D721Med (cell line): ENCODE measurements at regions not wholly inside any gene's neighbourhood (a gene's known extent, or its start where the extent isn't known, plus 50 kb on each side); places are given as distances from the start of the nearest gene placed in this dataset.

Experiments
- DNase-seq: peaks from one replicate; pipeline ENCODE4 v3.0.0; 2011; ENCODE audit warnings: low spot score; ENCODE audit not compliant: insufficient read length
- FAIRE-seq: peaks from 2 replicates; lab custom pipeline; 2011; peaks lifted over from hg19 to GRCh38; lab: Jason Lieb, UNC
- CTCF ChIP-seq: IDR thresholded peaks from 2 replicates; pipeline ENCODE4 v1.5.1; 2012; ENCODE audit warnings: mild to moderate bottlenecking, control low read depth; ENCODE audit not compliant: insufficient read depth; ENCODE audit errors: missing control alignments

GRCh38 chr20:24045621-24046318 is 57.2 kb upstream of the GGTLC1 start:
- FAIRE-seq, result no peak
- no peak for DNase-seq
- no peak for TF ChIP-seq CTCF

GRCh38 chr20:24043294-24043693 is 54.7 kb upstream of the GGTLC1 start:
- DNase-seq (no peak), FAIRE-seq (no peak)
- no peak for TF ChIP-seq CTCF

DNA sequence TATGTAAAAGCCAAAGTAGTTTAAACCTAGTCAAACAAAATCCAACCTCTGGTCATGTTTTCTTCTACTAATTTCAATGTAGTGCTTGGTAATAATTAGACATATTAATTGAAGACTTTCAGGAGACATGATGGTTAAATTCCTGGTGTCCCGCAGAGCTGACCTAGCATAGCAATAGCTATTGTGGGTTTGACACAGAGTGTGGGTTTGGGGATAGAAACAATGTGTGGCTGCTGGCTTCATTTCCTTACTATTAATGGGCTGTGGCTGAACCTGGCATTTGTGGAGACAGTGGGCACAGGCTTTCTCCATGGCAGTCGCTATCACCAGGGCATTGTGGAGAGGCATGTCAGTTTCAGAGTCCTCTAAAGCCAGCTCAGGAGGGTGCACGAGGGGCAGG is 54.1 kb upstream of the GGTLC1 start:
- TF ChIP-seq CTCF, result no peak
- DNase-seq (no peak), FAIRE-seq (no peak)

- TF ChIP-seq CTCF, result no peak
- no peak for FAIRE-seq
- DNase-seq, result no peak
Observed at GRCh38 chr20:24040896-24041459, 52.4 kb upstream of the GGTLC1 start.

DNA sequence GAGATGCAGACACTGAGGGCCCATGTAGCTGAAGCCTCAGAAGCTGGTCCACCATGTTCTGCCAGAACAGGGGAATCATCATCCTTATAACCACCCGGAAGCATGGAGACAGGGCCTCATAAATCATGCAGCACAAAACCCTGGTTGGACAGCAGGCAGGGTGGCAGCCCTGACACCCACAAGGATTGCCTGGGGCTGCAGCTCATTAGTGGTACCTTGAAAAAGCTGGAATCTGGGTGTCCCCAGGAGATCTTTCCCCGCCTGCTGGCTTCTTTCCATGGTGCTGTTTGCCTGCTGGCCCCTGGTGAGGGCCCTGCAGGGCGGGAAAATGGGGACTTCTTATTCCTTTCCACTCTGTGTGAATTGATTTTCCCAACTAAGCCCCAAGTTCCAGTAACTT is 50.6 kb upstream of the GGTLC1 start:
- FAIRE-seq (no peak), DNase-seq (no peak)

More for the DNA sequence above, 50.6 kb upstream of the GGTLC1 start:
- TF ChIP-seq CTCF, result no peak
